ENCODE measurements at regions not wholly inside any gene's neighbourhood (a gene's known extent, or its start where the extent isn't known, plus 50 kb on each side); places are given as distances from the start of the nearest gene placed in this dataset.

GRCh38 chr4:11881364-11881763 is 452.7 kb upstream of the HS3ST1 start:
- no peak overlapping the region for H3K4me2 ChIP-seq (ENCODE audit: low read length)
- H3K4me1 ChIP-seq (ENCODE audit: low read length): no peaks in the 10 kb centered on the region
- no peak overlapping the region for H3K4me3 ChIP-seq (ENCODE audit: low read length)
- no peak for TF ChIP-seq CTCF (IDR thresholded peaks at IDR 0.05; ENCODE audit: low read depth, low read length)
- TF ChIP-seq EZH2phosphoT487 (IDR thresholded peaks at IDR 0.05; ENCODE audit: low read depth): no peak
- no peaks in the 10 kb centered on the region for H3K79me2 ChIP-seq (ENCODE audit: low read length)
- H3K9me3 ChIP-seq (ENCODE audit: insufficient read depth, low read length): no peaks in the 10 kb centered on the region
- no peak overlapping the region for H3K9ac ChIP-seq (ENCODE audit: low read length)
- no peak overlapping the region for H2AFZ ChIP-seq (ENCODE audit: low read depth, low read length)
- H3K27ac ChIP-seq (ENCODE audit: low read length): no peak overlapping the region
- H3K36me3 ChIP-seq (replicated peaks; ENCODE audit: low read depth, low read length): no peaks in the 10 kb centered on the region
- H3K27me3 ChIP-seq (ENCODE audit: low read depth, low read length): no peaks in the 10 kb centered on the region
- no peaks in the 10 kb centered on the region for H4K20me1 ChIP-seq (ENCODE audit: insufficient read depth, low read length)

- no peaks in the 10 kb centered on the region for H3K79me2 ChIP-seq (ENCODE audit: low read length)
- H3K27me3 ChIP-seq (ENCODE audit: low read depth, low read length): no peaks in the 10 kb centered on the region
- H3K4me3 ChIP-seq (ENCODE audit: low read length): no peak overlapping the region
- H3K27ac ChIP-seq (ENCODE audit: low read length): no peak overlapping the region
- H4K20me1 ChIP-seq (ENCODE audit: insufficient read depth, low read length): no peaks in the 10 kb centered on the region
- H2AFZ ChIP-seq (ENCODE audit: low read depth, low read length): no peak overlapping the region
- H3K4me2 ChIP-seq (ENCODE audit: low read length): no peak overlapping the region
- H3K9ac ChIP-seq (ENCODE audit: low read length): no peak overlapping the region
- H3K9me3 ChIP-seq (ENCODE audit: insufficient read depth, low read length): no peaks in the 10 kb centered on the region
- no peak for TF ChIP-seq CTCF (IDR thresholded peaks at IDR 0.05; ENCODE audit: low read depth, low read length)
- TF ChIP-seq EZH2phosphoT487 (IDR thresholded peaks at IDR 0.05; ENCODE audit: low read depth): no peak
- H3K36me3 ChIP-seq (replicated peaks; ENCODE audit: low read depth, low read length): no peaks in the 10 kb centered on the region
- no peaks in the 10 kb centered on the region for H3K4me1 ChIP-seq (ENCODE audit: low read length)
Measured at GRCh38 chr4:11878241-11878640, 449.5 kb upstream of the HS3ST1 start.

- H3K27ac ChIP-seq (ENCODE audit: low read length): no peak overlapping the region
- H3K27me3 ChIP-seq (ENCODE audit: low read depth, low read length): no peaks in the 10 kb centered on the region
- H3K4me3 ChIP-seq (ENCODE audit: low read length): no peak overlapping the region
- no peaks in the 10 kb centered on the region for H3K79me2 ChIP-seq (ENCODE audit: low read length)
- no peaks in the 10 kb centered on the region for H3K4me1 ChIP-seq (ENCODE audit: low read length)
- TF ChIP-seq CTCF (IDR thresholded peaks at IDR 0.05; ENCODE audit: low read depth, low read length) (no peak), EZH2phosphoT487 (IDR thresholded peaks at IDR 0.05; ENCODE audit: low read depth) (no peak)
- H3K9ac ChIP-seq (ENCODE audit: low read length): no peak overlapping the region
- H3K36me3 ChIP-seq (replicated peaks; ENCODE audit: low read depth, low read length): no peaks in the 10 kb centered on the region
- no peak overlapping the region for H2AFZ ChIP-seq (ENCODE audit: low read depth, low read length)
- no peaks in the 10 kb centered on the region for H4K20me1 ChIP-seq (ENCODE audit: insufficient read depth, low read length)
- H3K4me2 ChIP-seq (ENCODE audit: low read length): no peak overlapping the region
- H3K9me3 ChIP-seq (ENCODE audit: insufficient read depth, low read length): no peaks in the 10 kb centered on the region
Measured at GRCh38 chr4:11876104-11876503, 447.4 kb upstream of the HS3ST1 start.

- H4K20me1 ChIP-seq (ENCODE audit: insufficient read depth, low read length): no peaks in the 10 kb centered on the region
- H3K9me3 ChIP-seq (ENCODE audit: insufficient read depth, low read length): no peaks in the 10 kb centered on the region
- no peaks in the 10 kb centered on the region for H3K27me3 ChIP-seq (ENCODE audit: low read depth, low read length)
- H3K79me2 ChIP-seq (ENCODE audit: low read length): no peaks in the 10 kb centered on the region
- H3K4me2 ChIP-seq (ENCODE audit: low read length): no peak overlapping the region
- H3K27ac ChIP-seq (ENCODE audit: low read length): no peak overlapping the region
- no peak overlapping the region for H3K4me3 ChIP-seq (ENCODE audit: low read length)
- no peak overlapping the region for H2AFZ ChIP-seq (ENCODE audit: low read depth, low read length)
- no peak overlapping the region for H3K9ac ChIP-seq (ENCODE audit: low read length)
- H3K4me1 ChIP-seq (ENCODE audit: low read length): peaks cover 6% of the 10 kb centered on the region
- TF ChIP-seq EZH2phosphoT487 (IDR thresholded peaks at IDR 0.05; ENCODE audit: low read depth) (no peak), CTCF (IDR thresholded peaks at IDR 0.05; ENCODE audit: low read depth, low read length) (no peak)
- H3K36me3 ChIP-seq (replicated peaks; ENCODE audit: low read depth, low read length): no peaks in the 10 kb centered on the region
Measured at GRCh38 chr4:11869191-11869870, 440.6 kb upstream of the HS3ST1 start.
